ENCODE measurements at regions not wholly inside any gene's neighbourhood (a gene's known extent, or its start where the extent isn't known, plus 50 kb on each side); places are given as distances from the start of the nearest gene placed in this dataset.

GRCh38 chrX:148259990-148260389 is 240.4 kb upstream of the AFF2 start:
- Histone ChIP-seq H3K36me3 (ENCODE audit: insufficient read depth, insufficient read length, low read length) (no peaks in the 10 kb centered on the region), H3K4me1 (ENCODE audit: insufficient read depth, insufficient read length) (no peaks in the 10 kb centered on the region), H3K4me3 (ENCODE audit: insufficient read length, low read depth) (no peak overlapping the region), H3K9me3 (ENCODE audit: insufficient read depth, low read length) (no peaks in the 10 kb centered on the region), H3K27me3 (ENCODE audit: insufficient read depth, insufficient read length) (no peaks in the 10 kb centered on the region), H3K9ac (ENCODE audit: insufficient read length, low read depth) (no peak overlapping the region)
- DNase-seq (ENCODE audit: low read depth, low spot score): no peak
- no peak for TF ChIP-seq ZNF274 (IDR thresholded peaks at IDR 0.05; ENCODE audit: low read depth, low read length)
- no peak for TF ChIP-seq SUZ12 (IDR thresholded peaks at IDR 0.05; ENCODE audit: extremely low read depth, insufficient read depth, insufficient read length)
- TF ChIP-seq YY1 (IDR thresholded peaks at IDR 0.05; ENCODE audit: insufficient read depth, insufficient read length): no peak

GRCh38 chrX:148265829-148266228 is 234.6 kb upstream of the AFF2 start:
- Histone ChIP-seq H3K9me3 (ENCODE audit: insufficient read depth, low read length) (no peaks in the 10 kb centered on the region), H3K9ac (ENCODE audit: insufficient read length, low read depth) (no peak overlapping the region), H3K36me3 (ENCODE audit: insufficient read depth, insufficient read length, low read length) (no peaks in the 10 kb centered on the region), H3K4me1 (ENCODE audit: insufficient read depth, insufficient read length) (no peaks in the 10 kb centered on the region), H3K4me3 (ENCODE audit: insufficient read length, low read depth) (no peak overlapping the region), H3K27me3 (ENCODE audit: insufficient read depth, insufficient read length) (no peaks in the 10 kb centered on the region)
- DNase-seq (ENCODE audit: low read depth, low spot score): no peak
- TF ChIP-seq YY1 (IDR thresholded peaks at IDR 0.05; ENCODE audit: insufficient read depth, insufficient read length) (no peak), SUZ12 (IDR thresholded peaks at IDR 0.05; ENCODE audit: extremely low read depth, insufficient read depth, insufficient read length) (no peak), ZNF274 (IDR thresholded peaks at IDR 0.05; ENCODE audit: low read depth, low read length) (no peak)

- Histone ChIP-seq H3K4me3 (ENCODE audit: insufficient read length, low read depth) (no peak overlapping the region), H3K4me1 (ENCODE audit: insufficient read depth, insufficient read length) (no peaks in the 10 kb centered on the region)
These were observed 231.7 kb upstream of the AFF2 start for GRCh38 chrX:148268673-148269072.

GRCh38 chrX:148269513-148269912 is 230.9 kb upstream of the AFF2 start:
- no peak for DNase-seq (ENCODE audit: low read depth, low spot score)
- Histone ChIP-seq H3K27me3 (ENCODE audit: insufficient read depth, insufficient read length) (no peaks in the 10 kb centered on the region), H3K4me3 (ENCODE audit: insufficient read length, low read depth) (no peak overlapping the region), H3K9ac (ENCODE audit: insufficient read length, low read depth) (no peak overlapping the region), H3K36me3 (ENCODE audit: insufficient read depth, insufficient read length, low read length) (no peaks in the 10 kb centered on the region), H3K4me1 (ENCODE audit: insufficient read depth, insufficient read length) (no peaks in the 10 kb centered on the region), H3K9me3 (ENCODE audit: insufficient read depth, low read length) (no peaks in the 10 kb centered on the region)
- TF ChIP-seq YY1 (IDR thresholded peaks at IDR 0.05; ENCODE audit: insufficient read depth, insufficient read length): no peak
- no peak for TF ChIP-seq SUZ12 (IDR thresholded peaks at IDR 0.05; ENCODE audit: extremely low read depth, insufficient read depth, insufficient read length)
- TF ChIP-seq ZNF274 (IDR thresholded peaks at IDR 0.05; ENCODE audit: low read depth, low read length): no peak

More at GRCh38 chrX:148268673-148269072, 231.7 kb upstream of the AFF2 start:
- no peaks in the 10 kb centered on the region for H3K9me3 ChIP-seq (ENCODE audit: insufficient read depth, low read length)
- no peaks in the 10 kb centered on the region for H3K36me3 ChIP-seq (ENCODE audit: insufficient read depth, insufficient read length, low read length)
- TF ChIP-seq YY1 (IDR thresholded peaks at IDR 0.05; ENCODE audit: insufficient read depth, insufficient read length) (no peak), ZNF274 (IDR thresholded peaks at IDR 0.05; ENCODE audit: low read depth, low read length) (no peak), SUZ12 (IDR thresholded peaks at IDR 0.05; ENCODE audit: extremely low read depth, insufficient read depth, insufficient read length) (no peak)
- no peaks in the 10 kb centered on the region for H3K27me3 ChIP-seq (ENCODE audit: insufficient read depth, insufficient read length)
- no peak overlapping the region for H3K9ac ChIP-seq (ENCODE audit: insufficient read length, low read depth)
- DNase-seq (ENCODE audit: low read depth, low spot score): no peak

GRCh38 chrX:148270499-148270898 is 229.9 kb upstream of the AFF2 start:
- no peak overlapping the region for H3K9ac ChIP-seq (ENCODE audit: insufficient read length, low read depth)
- H3K4me1 ChIP-seq (ENCODE audit: insufficient read depth, insufficient read length): no peaks in the 10 kb centered on the region
- no peaks in the 10 kb centered on the region for H3K9me3 ChIP-seq (ENCODE audit: insufficient read depth, low read length)
- TF ChIP-seq ZNF274 (IDR thresholded peaks at IDR 0.05; ENCODE audit: low read depth, low read length) (no peak), YY1 (IDR thresholded peaks at IDR 0.05; ENCODE audit: insufficient read depth, insufficient read length) (no peak), SUZ12 (IDR thresholded peaks at IDR 0.05; ENCODE audit: extremely low read depth, insufficient read depth, insufficient read length) (no peak)
- H3K27me3 ChIP-seq (ENCODE audit: insufficient read depth, insufficient read length): no peaks in the 10 kb centered on the region
- H3K36me3 ChIP-seq (ENCODE audit: insufficient read depth, insufficient read length, low read length): no peaks in the 10 kb centered on the region
- H3K4me3 ChIP-seq (ENCODE audit: insufficient read length, low read depth): no peak overlapping the region
- no peak for DNase-seq (ENCODE audit: low read depth, low spot score)

GRCh38 chrX:148271263-148271662 is 229.2 kb upstream of the AFF2 start:
- no peaks in the 10 kb centered on the region for H3K36me3 ChIP-seq (ENCODE audit: insufficient read depth, insufficient read length, low read length)
- no peaks in the 10 kb centered on the region for H3K4me1 ChIP-seq (ENCODE audit: insufficient read depth, insufficient read length)
- no peak for DNase-seq (ENCODE audit: low read depth, low spot score)
- H3K9ac ChIP-seq (ENCODE audit: insufficient read length, low read depth): no peak overlapping the region
- no peak for TF ChIP-seq YY1 (IDR thresholded peaks at IDR 0.05; ENCODE audit: insufficient read depth, insufficient read length)
- no peak for TF ChIP-seq SUZ12 (IDR thresholded peaks at IDR 0.05; ENCODE audit: extremely low read depth, insufficient read depth, insufficient read length)
- TF ChIP-seq ZNF274 (IDR thresholded peaks at IDR 0.05; ENCODE audit: low read depth, low read length): no peak
- H3K4me3 ChIP-seq (ENCODE audit: insufficient read length, low read depth): no peak overlapping the region
- no peaks in the 10 kb centered on the region for H3K27me3 ChIP-seq (ENCODE audit: insufficient read depth, insufficient read length)
- H3K9me3 ChIP-seq (ENCODE audit: insufficient read depth, low read length): no peaks in the 10 kb centered on the region

- Histone ChIP-seq H3K27me3 (ENCODE audit: insufficient read depth, insufficient read length) (no peaks in the 10 kb centered on the region), H3K9me3 (ENCODE audit: insufficient read depth, low read length) (no peaks in the 10 kb centered on the region), H3K4me3 (ENCODE audit: insufficient read length, low read depth) (no peak overlapping the region), H3K4me1 (ENCODE audit: insufficient read depth, insufficient read length) (no peaks in the 10 kb centered on the region), H3K9ac (ENCODE audit: insufficient read length, low read depth) (no peak overlapping the region), H3K36me3 (ENCODE audit: insufficient read depth, insufficient read length, low read length) (no peaks in the 10 kb centered on the region)
- no peak for TF ChIP-seq SUZ12 (IDR thresholded peaks at IDR 0.05; ENCODE audit: extremely low read depth, insufficient read depth, insufficient read length)
- TF ChIP-seq YY1 (IDR thresholded peaks at IDR 0.05; ENCODE audit: insufficient read depth, insufficient read length): no peak
- no peak for TF ChIP-seq ZNF274 (IDR thresholded peaks at IDR 0.05; ENCODE audit: low read depth, low read length)
- no peak for DNase-seq (ENCODE audit: low read depth, low spot score)
These were observed 218.5 kb upstream of the AFF2 start for GRCh38 chrX:148281920-148282319.
